Astrocyte (in vitro differentiated cells and primary cell): ENCODE measurements at regions not wholly inside any gene's neighbourhood (a gene's known extent, or its start where the extent isn't known, plus 50 kb on each side); places are given as distances from the start of the nearest gene placed in this dataset.
A peak's percentile ranks its signal among the peaks of the same experiment; 100 is the strongest.

Source experiments
- DNase-seq: peaks from one replicate; pipeline ENCODE4 v3.0.0-alpha.2; 2010; ENCODE audit warnings: low read depth
- FAIRE-seq: peaks from 2 replicates; lab custom pipeline; 2011; peaks lifted over from hg19 to GRCh38; lab: Jason Lieb, UNC
- H2AFZ ChIP-seq: 2 replicates; pipeline ENCODE4 v1.6.0; 2012; ENCODE audit warnings: low read depth, low read length, inconsistent platforms
- H3K27ac ChIP-seq: 2 replicates; pipeline ENCODE4 v1.5.1; 2011; ENCODE audit warnings: low read depth, low read length, inconsistent platforms
- H3K27me3 ChIP-seq: 2 replicates; pipeline ENCODE4 v1.6.0; 2011; ENCODE audit warnings: low read length, inconsistent platforms; ENCODE audit not compliant: insufficient read depth
- H3K36me3 ChIP-seq: 2 replicates; pipeline ENCODE4 v1.5.1; 2011; ENCODE audit warnings: low read length, inconsistent platforms; ENCODE audit not compliant: insufficient read depth
- H3K4me1 ChIP-seq: 2 replicates; pipeline ENCODE4 v1.5.1; 2011; ENCODE audit warnings: low read length, inconsistent platforms; ENCODE audit not compliant: insufficient read depth
- H3K4me2 ChIP-seq: 2 replicates; pipeline ENCODE4 v1.6.0; 2012; ENCODE audit warnings: low read length, inconsistent platforms
- H3K4me3 ChIP-seq: 2 replicates; pipeline ENCODE4 v1.5.1; 2011; ENCODE audit warnings: low read depth, mild to moderate bottlenecking, low read length, inconsistent platforms; ENCODE audit not compliant: insufficient read depth
- H3K79me2 ChIP-seq: 2 replicates; pipeline ENCODE4 v1.6.0; 2012; ENCODE audit warnings: mild to moderate bottlenecking, low read length, inconsistent platforms; ENCODE audit not compliant: insufficient read depth
- H3K9ac ChIP-seq: 2 replicates; pipeline ENCODE4 v1.6.0; 2012; ENCODE audit warnings: mild to moderate bottlenecking, low read length, inconsistent platforms
- H3K9me3 ChIP-seq: 2 replicates; pipeline ENCODE4 v1.5.1; 2012; ENCODE audit warnings: low read depth, mild to moderate bottlenecking, low read length, inconsistent platforms; ENCODE audit not compliant: insufficient read depth
- H4K20me1 ChIP-seq: 2 replicates; pipeline ENCODE4 v1.6.0; 2012; ENCODE audit warnings: low read length, inconsistent platforms; ENCODE audit not compliant: insufficient read depth
- H3K27ac Mint-ChIP-seq: one replicate; pipeline ENCODE4 v1.8.0; 2021; ENCODE audit warnings: mild to moderate bottlenecking, mixed read lengths; ENCODE audit not compliant: unreplicated experiment
- H3K27me3 Mint-ChIP-seq: one replicate; pipeline ENCODE4 v1.8.0; 2021; ENCODE audit warnings: low read depth, mixed read lengths; ENCODE audit not compliant: unreplicated experiment
- H3K36me3 Mint-ChIP-seq: one replicate; pipeline ENCODE4 v1.8.0; 2021; ENCODE audit warnings: low read depth, mixed read lengths; ENCODE audit not compliant: unreplicated experiment
- H3K4me1 Mint-ChIP-seq: one replicate; pipeline ENCODE4 v1.8.0; 2021; ENCODE audit warnings: low read depth, mixed read lengths; ENCODE audit not compliant: unreplicated experiment
- H3K4me3 Mint-ChIP-seq: one replicate; pipeline ENCODE4 v1.8.0; 2021; ENCODE audit warnings: mild to moderate bottlenecking, moderate library complexity, mixed read lengths; ENCODE audit not compliant: unreplicated experiment
- H3K9me3 Mint-ChIP-seq: one replicate; pipeline ENCODE4 v1.8.0; 2021; ENCODE audit warnings: mild to moderate bottlenecking, mixed read lengths; ENCODE audit not compliant: unreplicated experiment
- EZH2 ChIP-seq: IDR thresholded peaks from 2 replicates; pipeline ENCODE4 v1.6.1; 2012; ENCODE audit warnings: mild to moderate bottlenecking, low read length, inconsistent platforms; ENCODE audit not compliant: insufficient read depth
- TF ChIP-seq, protein P1 (sequence below): IDR thresholded peaks from 2 replicates; pipeline ENCODE4 v1.5.1; 2011; ENCODE audit warnings: low read depth, mild to moderate bottlenecking, inconsistent platforms, low read length, moderate library complexity; ENCODE audit not compliant: insufficient read depth

DNA sequence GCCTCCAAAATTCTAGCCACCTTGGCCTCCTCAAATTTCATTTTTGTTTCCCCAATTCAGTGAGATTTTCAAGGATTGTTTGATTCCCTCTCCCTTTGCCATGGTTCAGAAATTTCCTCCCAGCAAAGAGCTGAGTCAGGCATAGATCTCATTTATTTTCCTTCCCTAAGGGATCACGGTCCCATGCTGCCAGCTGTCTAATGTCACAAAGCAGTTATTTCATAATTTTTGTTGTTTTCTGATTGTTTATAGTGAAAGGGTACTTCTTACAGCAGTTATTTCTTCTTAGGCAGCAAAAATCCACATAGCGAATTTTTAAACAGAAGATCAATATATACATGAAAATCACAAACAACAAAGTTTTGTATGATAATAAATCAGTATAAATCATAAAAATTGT lies 470.5 kb upstream of the MAGEB18 start:
- Histone ChIP-seq H3K9ac (no peak overlapping the region), H3K79me2 (no peaks in the 10 kb centered on the region), H3K9me3 (no peaks in the 10 kb centered on the region), H3K4me1 (no peaks in the 10 kb centered on the region), H3K36me3 (no peaks in the 10 kb centered on the region), H3K4me2 (no peak overlapping the region), H3K27ac (no peak overlapping the region), H3K4me3 (no peak overlapping the region), H3K27me3 (no peaks in the 10 kb centered on the region), H2AFZ (no peak overlapping the region), H4K20me1 (no peaks in the 10 kb centered on the region)
- DNase-seq: no peak
- FAIRE-seq: peak; percentile 50
- Mint-ChIP-seq H3K27ac (no peak overlapping the region), H3K4me1 (no peaks in the 10 kb centered on the region), H3K4me3 (no peak overlapping the region), H3K27me3 (no peaks in the 10 kb centered on the region), H3K9me3 (no peaks in the 10 kb centered on the region), H3K36me3 (no peaks in the 10 kb centered on the region)
- TF ChIP-seq, protein P1, sequence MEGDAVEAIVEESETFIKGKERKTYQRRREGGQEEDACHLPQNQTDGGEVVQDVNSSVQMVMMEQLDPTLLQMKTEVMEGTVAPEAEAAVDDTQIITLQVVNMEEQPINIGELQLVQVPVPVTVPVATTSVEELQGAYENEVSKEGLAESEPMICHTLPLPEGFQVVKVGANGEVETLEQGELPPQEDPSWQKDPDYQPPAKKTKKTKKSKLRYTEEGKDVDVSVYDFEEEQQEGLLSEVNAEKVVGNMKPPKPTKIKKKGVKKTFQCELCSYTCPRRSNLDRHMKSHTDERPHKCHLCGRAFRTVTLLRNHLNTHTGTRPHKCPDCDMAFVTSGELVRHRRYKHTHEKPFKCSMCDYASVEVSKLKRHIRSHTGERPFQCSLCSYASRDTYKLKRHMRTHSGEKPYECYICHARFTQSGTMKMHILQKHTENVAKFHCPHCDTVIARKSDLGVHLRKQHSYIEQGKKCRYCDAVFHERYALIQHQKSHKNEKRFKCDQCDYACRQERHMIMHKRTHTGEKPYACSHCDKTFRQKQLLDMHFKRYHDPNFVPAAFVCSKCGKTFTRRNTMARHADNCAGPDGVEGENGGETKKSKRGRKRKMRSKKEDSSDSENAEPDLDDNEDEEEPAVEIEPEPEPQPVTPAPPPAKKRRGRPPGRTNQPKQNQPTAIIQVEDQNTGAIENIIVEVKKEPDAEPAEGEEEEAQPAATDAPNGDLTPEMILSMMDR: no peak
- no peak for TF ChIP-seq EZH2

DNA sequence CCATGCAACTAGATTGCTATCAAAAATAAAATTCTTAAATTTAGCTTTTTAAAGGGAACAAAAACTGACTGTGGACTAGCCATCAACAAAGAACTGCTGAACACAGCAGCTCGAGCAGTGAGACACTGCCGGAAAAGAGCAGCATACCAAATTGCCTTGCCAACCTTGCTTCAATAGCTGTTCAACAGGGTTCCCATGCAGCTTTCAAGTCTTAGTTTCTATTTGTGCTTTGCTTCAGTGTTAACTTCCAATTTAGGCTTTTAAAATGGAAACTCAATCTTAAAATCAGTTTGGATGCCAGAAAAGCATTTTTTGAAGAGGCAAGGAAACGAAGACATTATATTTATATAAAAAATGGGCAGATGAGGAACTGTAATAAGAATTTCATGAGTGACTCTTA lies 463.4 kb upstream of the MAGEB18 start:
- TF ChIP-seq, protein P1: no peak
- no peak for TF ChIP-seq EZH2
- Histone ChIP-seq H3K9me3 (no peaks in the 10 kb centered on the region), H3K79me2 (no peaks in the 10 kb centered on the region), H3K9ac (no peak overlapping the region), H3K27me3 (no peaks in the 10 kb centered on the region), H3K4me1 (no peaks in the 10 kb centered on the region), H4K20me1 (no peaks in the 10 kb centered on the region), H2AFZ (no peak overlapping the region), H3K4me2 (no peak overlapping the region), H3K4me3 (no peak overlapping the region), H3K27ac (no peak overlapping the region), H3K36me3 (no peaks in the 10 kb centered on the region)
- Mint-ChIP-seq H3K4me3 (no peak overlapping the region), H3K36me3 (no peaks in the 10 kb centered on the region), H3K9me3 (no peaks in the 10 kb centered on the region), H3K4me1 (no peaks in the 10 kb centered on the region), H3K27me3 (no peaks in the 10 kb centered on the region), H3K27ac (no peak overlapping the region)
- DNase-seq: no peak
- no peak for FAIRE-seq

DNA sequence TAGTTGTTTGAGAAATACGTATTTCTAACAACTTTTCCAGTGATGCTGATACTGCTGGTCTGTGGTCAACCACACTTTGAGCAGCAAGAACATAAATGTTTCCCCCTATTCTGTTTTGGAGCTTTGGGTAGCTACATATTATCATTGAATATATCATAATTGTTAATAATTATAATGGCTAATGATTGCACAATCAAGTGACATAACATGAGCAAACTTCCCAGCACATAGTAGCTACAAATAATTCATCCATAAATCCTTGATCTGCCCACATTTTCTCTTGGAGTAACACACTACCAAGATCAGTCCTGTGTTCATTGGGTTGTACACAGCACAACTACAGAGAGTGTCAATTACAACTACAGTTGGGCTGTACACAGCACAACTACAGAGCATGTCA lies 436.3 kb upstream of the MAGEB18 start:
- Mint-ChIP-seq H3K27me3 (no peaks in the 10 kb centered on the region), H3K9me3 (no peaks in the 10 kb centered on the region), H3K27ac (no peak overlapping the region), H3K4me3 (no peak overlapping the region), H3K4me1 (no peaks in the 10 kb centered on the region), H3K36me3 (no peaks in the 10 kb centered on the region)
- no peaks in the 10 kb centered on the region for H4K20me1 ChIP-seq
- H3K9me3 ChIP-seq: no peaks in the 10 kb centered on the region
- FAIRE-seq (no peak), DNase-seq (no peak)
- H3K36me3 ChIP-seq: no peaks in the 10 kb centered on the region
- no peaks in the 10 kb centered on the region for H3K4me1 ChIP-seq
- no peak overlapping the region for H2AFZ ChIP-seq
- TF ChIP-seq EZH2: no peak
- H3K4me3 ChIP-seq: no peak overlapping the region
- H3K9ac ChIP-seq: no peak overlapping the region
- H3K4me2 ChIP-seq: no peak overlapping the region
- H3K27me3 ChIP-seq: no peaks in the 10 kb centered on the region
- H3K27ac ChIP-seq: no peak overlapping the region
- H3K79me2 ChIP-seq: no peaks in the 10 kb centered on the region
